Activated CD8-positive, alpha-beta memory T cell treated with anti-CD3 and anti-CD28 coated beads, Interleukin-2, amount 50 U/mL, for 24 hours (primary cell): ENCODE measurements at regions not wholly inside any gene's neighbourhood (a gene's known extent, or its start where the extent isn't known, plus 50 kb on each side); places are given as distances from the start of the nearest gene placed in this dataset.
A peak's percentile ranks its signal among the peaks of the same experiment; 100 is the strongest.

Source experiments
- DNase-seq: peaks from one replicate; pipeline ENCODE4 v3.0.0-alpha.2; 2020; ENCODE audit errors: extremely low read depth

GRCh38 chr12:124431971-124432370 is 135.4 kb downstream of the NCOR2 start:
- DNase-seq = no peak

DNA sequence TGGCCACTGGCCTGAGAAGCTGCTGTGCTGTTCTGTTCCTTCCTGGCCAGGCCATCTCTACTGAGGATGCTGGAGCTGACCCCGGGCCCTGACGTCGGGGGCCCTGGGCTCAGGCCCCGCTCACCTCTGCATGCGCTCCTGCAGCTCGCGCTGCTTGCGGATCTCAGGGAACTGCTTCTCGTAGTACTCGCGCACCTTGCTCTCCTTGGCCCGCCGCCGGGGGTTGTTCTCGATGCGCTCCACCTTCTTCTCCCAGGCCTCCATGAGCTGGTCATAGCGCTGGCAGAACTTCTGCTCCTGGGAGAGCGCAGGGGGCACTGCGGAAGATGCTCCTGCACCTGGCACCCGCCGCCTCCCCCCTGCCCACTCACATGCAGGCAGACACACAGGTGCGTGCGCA is 135.6 kb downstream of the RFLNA start:
- DNase-seq = no peak

DNA sequence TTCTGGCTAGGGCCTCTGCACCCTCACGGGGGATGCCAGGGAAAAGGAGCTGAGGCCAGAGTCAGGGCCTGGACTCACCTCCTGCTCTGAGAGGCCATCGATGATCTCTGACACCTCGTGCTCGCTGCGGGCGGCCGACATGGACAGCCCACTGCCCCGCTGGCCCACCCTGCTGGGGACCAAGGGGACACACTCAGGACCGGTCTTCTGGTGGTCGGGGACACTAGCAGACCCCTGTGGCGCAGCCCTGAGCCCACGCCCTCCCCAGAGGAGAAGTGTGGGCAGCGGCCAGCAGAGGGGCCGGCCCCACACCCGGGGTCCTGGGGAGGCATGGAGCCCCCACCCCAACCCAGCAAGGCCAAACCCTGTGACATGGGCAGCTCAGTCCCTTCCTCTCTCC is 134.6 kb downstream of the RFLNA start:
- no peak for DNase-seq

- no peak for DNase-seq
Observed at GRCh38 chr12:124428792-124429281, 133.9 kb downstream of the RFLNA start.

GRCh38 chr12:124428136-124428791 is 133.4 kb downstream of the RFLNA start:
- DNase-seq = no peak

GRCh38 chr12:124426594-124427555 is 132.0 kb downstream of the RFLNA start:
- no peak for DNase-seq

DNA sequence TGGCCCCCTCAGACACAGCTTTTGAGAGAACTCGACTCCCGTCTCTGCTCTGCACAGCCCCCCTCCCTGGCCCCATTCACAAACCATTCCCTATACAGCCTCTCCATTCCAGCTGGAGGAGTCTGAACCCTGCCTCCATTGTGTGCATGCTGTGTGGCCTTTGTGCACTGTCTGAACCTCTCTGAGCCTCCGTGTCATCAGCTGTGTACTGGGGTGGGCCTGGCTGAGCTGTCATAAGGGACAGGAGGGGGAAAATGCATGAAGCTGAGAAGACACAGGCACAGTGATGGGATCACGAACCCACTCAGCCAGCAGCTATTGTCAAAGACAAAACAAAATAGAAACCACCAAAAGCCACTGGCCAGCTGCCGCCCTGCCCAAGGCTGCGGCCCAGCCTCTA is 130.8 kb downstream of the RFLNA start:
- no peak for DNase-seq

DNA sequence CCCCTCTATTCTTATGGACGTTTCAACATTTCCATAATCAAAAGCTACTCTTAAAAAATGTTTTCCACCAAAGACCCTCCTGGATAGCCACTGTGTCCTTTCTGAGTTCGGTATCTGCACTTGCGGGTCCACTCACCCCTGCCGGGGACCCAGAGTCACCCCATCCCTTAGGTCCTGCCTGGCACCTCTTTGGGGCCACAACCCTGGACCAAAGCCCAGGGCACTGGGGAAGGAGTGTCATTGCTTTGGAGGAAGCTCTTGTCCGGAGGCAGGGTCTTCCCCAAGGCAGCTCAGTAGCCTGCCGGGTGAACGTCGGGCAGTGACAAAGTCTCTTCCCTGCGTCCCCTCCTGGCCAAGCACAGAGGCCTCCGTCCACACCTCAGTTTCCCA is 129.6 kb downstream of the RFLNA start:
- DNase-seq = no peak

DNA sequence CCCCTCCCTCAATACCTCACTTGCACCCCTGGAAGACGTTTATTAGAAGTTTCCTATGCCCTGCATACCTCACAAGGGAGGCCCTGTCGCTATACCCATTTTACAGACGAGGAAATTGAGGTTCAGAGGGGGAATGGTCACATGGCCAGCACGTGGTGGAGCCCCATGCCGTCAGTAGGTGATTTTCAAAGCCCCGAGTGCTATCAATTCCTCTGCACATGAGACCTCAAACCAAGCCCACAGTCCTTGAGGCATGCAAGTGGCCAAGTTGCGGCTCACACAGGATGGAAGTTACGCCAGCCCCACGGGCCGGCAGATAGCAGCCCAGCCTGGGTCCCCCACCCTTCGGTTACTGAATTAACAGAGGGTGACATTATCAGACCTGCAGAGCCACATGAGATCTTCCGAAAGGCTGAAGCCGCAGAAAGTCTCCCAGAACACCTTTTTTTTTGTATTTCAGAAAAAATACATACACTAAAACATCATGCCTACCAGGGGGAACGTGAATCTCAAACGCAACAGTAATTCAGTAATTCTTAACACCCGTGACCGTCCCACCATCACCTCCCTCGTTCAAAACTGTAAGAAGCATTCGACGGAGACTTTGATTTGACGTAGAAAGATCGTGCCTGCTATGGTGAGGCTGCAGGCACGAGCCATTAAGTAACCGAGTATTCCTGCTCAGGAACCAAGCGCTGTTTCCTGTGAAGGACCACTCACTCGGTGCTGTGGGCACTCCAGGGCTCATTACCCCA is 129.0 kb downstream of the RFLNA start:
- DNase-seq = peak; percentile 10

DNA sequence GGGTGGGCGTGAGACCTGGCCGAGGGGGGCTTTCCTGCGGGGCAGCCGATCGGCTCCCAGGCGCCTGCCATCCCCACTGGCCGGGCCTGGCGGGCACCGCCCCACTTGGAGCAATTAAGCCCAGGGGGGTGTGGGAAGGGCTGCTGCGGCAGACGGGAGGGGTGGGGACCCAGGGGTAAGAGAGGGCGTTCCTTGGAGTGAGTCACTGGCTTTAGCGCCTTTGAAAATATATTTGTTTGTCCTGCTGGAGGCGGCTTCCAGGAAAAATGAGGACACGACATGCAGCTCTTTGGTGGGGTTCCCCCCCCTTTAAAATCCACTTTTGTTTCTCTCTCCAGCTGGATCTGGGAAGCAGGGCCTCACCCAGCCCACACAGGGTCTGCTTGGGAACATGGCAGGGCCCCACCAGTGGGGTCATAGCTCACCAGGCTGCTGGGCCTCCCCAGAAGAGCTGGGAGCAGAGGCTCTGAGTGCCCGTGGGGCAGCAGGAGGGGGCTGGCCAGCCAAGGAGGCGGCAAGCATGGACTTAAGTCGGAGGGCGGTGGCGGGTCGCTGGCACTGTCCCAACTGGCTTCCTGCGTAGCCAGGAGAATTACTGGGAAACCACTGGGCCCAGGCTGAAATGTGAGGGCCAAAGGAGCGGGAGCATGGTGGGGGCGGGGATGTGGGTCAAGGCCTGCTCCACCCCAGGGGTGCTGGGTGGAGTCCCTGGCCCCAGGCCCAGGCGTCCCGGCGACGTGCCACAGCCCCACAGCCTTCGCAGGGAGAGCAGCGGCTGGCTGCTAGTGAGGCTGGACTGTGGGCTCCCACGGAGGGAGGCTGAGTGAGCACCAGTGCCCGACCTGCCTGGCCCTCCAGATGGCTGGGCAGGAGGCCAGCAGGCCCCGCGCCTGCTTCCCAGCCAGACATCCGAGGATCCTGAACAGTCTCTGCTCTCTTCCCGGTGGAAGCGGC is 128.0 kb downstream of the RFLNA start:
- no peak for DNase-seq

GRCh38 chr12:124422142-124422569 is 127.3 kb downstream of the RFLNA start:
- no peak for DNase-seq

DNA sequence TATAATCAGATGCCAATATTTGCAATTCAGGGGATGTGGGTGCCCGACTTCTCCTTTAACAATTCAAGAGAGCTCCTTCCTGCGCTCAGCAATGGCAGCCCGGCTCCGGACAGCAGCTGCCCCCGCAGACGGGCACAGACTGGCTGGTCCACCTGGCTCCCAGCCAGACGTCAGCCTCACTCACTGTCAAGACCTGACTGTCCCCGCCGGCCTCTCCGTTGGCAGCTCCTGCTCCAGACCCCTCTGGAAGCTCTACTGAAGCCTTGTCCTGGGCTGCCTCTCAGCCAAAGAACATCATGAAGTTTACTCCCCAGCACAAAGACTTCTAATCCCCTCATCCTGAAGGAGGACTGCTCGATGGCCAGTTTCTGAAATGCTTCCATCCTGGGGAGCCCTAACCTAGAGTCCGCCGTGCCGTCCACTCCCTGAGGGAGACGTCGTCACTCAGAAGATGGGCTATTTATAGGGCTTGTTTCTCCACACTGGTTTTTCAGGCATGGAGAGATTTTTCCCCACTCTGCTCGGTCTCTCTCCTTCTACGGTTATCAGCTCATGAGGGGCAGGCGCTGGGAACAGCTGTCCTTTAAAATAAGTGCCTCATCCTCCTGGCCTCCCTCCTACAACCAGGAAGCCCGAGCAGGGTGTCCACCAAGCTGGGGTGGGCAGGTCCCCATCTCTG is 126.2 kb downstream of the RFLNA start:
- no peak for DNase-seq

DNA sequence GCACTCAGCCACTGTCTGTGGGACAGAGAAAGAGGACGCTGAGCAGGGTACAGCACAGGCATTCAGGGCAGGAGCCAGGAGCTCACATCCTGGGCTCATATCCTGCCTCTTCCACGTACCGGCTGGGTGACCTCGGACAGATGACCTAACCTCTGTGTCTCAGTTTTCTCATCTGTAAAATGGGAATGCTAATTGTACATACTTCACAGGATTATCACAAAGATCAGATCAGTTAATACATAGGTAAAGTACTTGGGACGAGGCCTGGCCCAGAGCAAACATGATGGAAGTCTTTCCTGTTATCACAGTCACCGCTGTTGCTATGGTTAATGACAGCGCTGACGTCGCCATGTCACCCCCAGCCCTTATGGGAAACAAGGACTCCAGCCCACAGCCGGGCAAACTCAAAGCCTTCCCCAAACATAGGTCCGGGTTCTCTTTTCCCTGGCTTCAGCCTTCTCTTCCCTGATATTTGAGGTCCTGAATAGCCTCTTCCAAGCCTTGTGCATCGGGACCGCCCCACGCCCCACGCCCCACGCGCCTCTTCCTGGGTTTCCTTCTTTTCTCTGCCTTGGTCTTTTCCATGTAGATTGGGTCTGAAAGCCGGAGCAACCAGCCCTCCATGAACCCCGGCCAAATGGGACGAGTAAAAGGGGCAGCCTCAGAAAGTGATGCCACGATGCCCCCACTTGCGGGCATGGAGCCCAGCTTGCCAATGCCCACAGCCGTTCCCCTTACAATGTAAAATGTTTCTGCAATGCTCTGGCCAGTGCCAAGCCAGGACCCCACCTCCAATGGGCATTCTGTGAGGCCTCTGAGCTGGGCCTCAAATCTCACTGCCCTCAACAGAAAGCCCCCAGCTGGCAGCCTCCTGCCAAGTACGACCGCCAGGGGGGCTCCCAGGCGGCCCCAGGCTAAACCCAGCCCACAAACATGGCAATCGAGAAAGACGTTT is 125.4 kb downstream of the RFLNA start:
- no peak for DNase-seq

DNA sequence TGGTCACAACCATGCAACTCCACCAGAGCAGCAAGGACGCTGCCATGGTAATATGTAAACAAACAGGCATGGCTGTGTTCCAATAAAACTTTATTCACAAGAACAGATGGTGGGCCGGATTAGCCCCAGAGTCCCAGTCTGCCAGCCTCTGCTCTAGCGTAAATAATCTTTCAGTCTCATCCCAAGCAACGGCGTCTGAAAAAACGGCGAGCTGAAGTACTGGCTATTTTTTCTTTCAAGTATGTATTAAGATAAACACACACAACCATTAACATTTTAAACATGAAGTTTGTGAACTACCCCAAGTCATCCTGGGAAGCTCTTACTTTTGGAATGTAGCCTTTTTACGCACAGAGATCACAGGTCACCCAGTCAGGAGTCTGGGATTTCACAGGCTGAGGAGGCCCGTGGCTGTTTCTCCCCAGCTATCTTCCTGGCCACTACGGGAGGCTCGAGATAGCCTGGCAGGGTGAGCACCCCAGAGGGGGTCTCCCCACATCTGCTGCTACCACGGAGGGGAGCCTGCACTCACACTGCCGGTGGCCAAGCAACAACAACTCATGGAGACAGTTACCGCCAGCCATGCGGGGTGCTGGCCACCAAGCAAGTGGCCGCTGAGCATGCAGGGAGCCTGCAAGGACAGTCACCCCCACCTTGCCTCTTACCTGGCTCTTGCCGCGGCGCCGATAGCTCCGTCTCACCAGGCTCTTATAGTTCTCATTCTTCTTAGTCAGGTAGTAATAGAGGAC is 124.6 kb downstream of the RFLNA start:
- no peak for DNase-seq

DNA sequence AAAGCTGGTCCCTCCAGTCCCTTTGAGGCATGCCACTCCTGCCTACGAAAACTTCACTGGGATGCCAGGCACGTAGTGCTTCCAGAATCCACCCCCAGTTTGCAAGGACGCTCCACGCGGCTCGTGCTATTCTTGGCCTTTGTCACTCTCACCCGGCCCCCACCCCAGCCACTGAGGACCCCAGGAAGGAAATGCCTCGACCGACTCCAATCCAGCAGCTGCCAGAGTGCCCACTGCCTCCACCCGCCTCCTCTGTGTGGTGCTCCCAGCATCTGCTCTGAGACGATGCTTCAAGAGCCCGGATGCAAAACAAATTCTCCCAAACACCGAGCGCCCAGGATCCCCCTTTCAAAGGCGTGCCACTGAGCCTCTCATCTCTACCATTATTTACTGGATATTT is 123.9 kb downstream of the RFLNA start:
- no peak for DNase-seq

- no peak for DNase-seq
Observed at GRCh38 chr12:124418156-124418555, 123.3 kb downstream of the RFLNA start.

DNA sequence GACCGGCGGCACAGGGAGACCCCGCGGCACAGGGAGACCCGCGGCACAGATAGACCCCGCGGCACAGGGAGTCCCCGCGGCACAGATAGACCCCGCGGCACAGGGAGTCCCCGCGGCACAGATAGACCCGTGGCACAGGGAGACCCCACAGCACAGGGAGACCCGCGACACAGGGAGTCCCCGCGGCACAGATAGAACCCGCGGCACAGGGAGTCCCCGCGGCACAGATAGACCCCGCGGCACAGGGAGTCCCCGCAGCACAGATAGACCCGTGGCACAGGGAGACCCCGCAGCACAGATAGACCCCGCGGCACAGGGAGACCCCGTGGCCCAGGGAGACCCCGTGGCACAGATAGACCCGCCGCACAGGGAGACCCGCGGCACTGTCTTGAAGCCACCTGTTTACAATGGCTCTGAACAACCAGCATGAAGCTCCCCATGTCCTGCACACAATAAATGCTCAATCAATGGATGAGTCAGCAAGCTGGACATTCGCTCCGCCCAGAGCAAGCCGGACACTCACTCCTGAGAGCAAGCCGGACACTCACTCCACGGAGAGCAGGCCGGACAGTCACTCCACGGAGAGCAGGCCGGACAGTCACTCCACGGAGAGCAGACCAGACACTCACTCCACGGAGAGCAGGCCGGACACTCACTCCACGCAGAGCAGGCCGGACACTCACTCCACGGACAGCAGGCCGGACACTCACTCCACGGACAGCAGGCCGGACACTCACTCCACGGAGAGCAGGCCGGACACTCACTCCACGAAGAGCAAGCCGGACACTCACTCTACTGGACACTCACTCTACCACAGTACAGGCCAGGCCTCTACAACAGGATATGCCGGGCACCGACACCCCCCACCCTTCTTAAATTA is 121.9 kb downstream of the RFLNA start:
- DNase-seq = no peak

DNA sequence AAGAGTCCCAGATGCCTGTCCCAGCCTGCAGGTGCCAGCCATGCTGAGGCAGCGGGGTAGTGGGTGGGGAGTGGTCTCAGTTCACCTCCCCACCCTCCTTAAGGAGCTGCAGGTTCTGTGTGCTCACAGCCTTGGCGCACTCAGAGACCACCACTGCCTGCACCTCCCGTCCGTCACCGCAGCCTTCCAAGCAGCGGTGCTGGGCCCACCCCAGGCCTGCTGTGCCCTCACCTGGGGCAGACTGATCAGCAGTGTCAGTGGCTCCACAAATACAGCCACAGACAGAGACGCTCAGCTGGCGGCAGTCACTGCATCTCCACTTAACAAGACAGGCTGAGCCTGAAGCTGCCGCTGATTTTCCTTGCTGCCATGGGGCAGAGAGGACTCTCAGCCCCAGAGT is 120.2 kb downstream of the RFLNA start:
- no peak for DNase-seq
